ENCODE measurements at regions not wholly inside any gene's neighbourhood (a gene's known extent, or its start where the extent isn't known, plus 50 kb on each side); places are given as distances from the start of the nearest gene placed in this dataset.

GRCh38 chr11:115698243-115698642 is 194.0 kb upstream of the CADM1 start:
- TF ChIP-seq, protein P1, sequence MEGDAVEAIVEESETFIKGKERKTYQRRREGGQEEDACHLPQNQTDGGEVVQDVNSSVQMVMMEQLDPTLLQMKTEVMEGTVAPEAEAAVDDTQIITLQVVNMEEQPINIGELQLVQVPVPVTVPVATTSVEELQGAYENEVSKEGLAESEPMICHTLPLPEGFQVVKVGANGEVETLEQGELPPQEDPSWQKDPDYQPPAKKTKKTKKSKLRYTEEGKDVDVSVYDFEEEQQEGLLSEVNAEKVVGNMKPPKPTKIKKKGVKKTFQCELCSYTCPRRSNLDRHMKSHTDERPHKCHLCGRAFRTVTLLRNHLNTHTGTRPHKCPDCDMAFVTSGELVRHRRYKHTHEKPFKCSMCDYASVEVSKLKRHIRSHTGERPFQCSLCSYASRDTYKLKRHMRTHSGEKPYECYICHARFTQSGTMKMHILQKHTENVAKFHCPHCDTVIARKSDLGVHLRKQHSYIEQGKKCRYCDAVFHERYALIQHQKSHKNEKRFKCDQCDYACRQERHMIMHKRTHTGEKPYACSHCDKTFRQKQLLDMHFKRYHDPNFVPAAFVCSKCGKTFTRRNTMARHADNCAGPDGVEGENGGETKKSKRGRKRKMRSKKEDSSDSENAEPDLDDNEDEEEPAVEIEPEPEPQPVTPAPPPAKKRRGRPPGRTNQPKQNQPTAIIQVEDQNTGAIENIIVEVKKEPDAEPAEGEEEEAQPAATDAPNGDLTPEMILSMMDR (IDR thresholded peaks at IDR 0.05) = no peak
- TF ChIP-seq POLR2A (IDR thresholded peaks at IDR 0.05) = no peak
